Thyroid gland (tissue), 4 donors: ENCODE measurements at regions not wholly inside any gene's neighbourhood (a gene's known extent, or its start where the extent isn't known, plus 50 kb on each side); places are given as distances from the start of the nearest gene placed in this dataset.

Source experiments
- DNase-seq, 2 donors: peaks; one replicate each; pipeline ENCODE4 v3.0.0-alpha.2; 2019
- H3K27ac ChIP-seq, 3 donors: fragments of 200-600 bp; sonication (generic); 1 replicate in 2 of 3; 2 replicates in 1 of 3; pipeline ENCODE4 v1.5.1; 2016 to 2019; ENCODE audit warnings: mild to moderate bottlenecking in 1 of 3, moderate library complexity in 1 of 3
- H3K27me3 ChIP-seq: fragments of 200-600 bp; sonication (generic); one replicate; pipeline ENCODE4 v1.5.1; 2019
- H3K36me3 ChIP-seq, 2 donors: fragments of 200-600 bp; sonication (generic); one replicate each; pipeline ENCODE4 v1.5.1; 2016 to 2019
- H3K4me1 ChIP-seq, 2 donors: fragments of 200-600 bp; sonication (generic); one replicate each; pipeline ENCODE4 v1.5.1; 2017 to 2019
- H3K4me3 ChIP-seq, 3 donors: fragments of 200-600 bp; sonication (generic); replicated peaks in 1 of 3; 1 replicate in 2 of 3; 2 replicates in 1 of 3; pipeline ENCODE4 v1.5.1; 2016; ENCODE audit warnings: mild to moderate bottlenecking in 1 of 3
- H3K9me3 ChIP-seq: fragments of 200-600 bp; sonication (generic); one replicate; pipeline ENCODE4 v1.5.1; 2017
- POLR2A ChIP-seq, 2 donors: fragments of 450-650 bp; IDR thresholded peaks; one replicate each; pipeline ENCODE4 v1.6.1; 2017; ENCODE audit warnings: antibody characterized with exemption in 2 of 2, mild to moderate bottlenecking in 2 of 2, moderate library complexity in 1 of 2
- WGBS, 2 donors: methylation state at CpG; one replicate each; pipeline ENCODE4 v1.1.5; 2017; 5-methylcytosine and 5-hydroxymethylcytosine counted together
- intact Hi-C: fragments of 100-400 bp; cut with DNase I; formaldehyde crosslinking; loops from one replicate; pipeline ENCODE4 v1.15.1; 2023
- TF ChIP-seq, protein P1 (sequence below), 6 experiments: fragments of 200-600 bp in 3 of 6; fragments of 450-650 bp in 3 of 6; sonication (generic) in 3 of 6; IDR thresholded peaks; one replicate each; pipeline ENCODE4 v1.5.1; 2016 to 2019; ENCODE audit warnings: antibody characterized with exemption in 6 of 6, mild to moderate bottlenecking in 2 of 6, inconsistent platforms in 1 of 6, moderate library complexity in 1 of 6

DNA sequence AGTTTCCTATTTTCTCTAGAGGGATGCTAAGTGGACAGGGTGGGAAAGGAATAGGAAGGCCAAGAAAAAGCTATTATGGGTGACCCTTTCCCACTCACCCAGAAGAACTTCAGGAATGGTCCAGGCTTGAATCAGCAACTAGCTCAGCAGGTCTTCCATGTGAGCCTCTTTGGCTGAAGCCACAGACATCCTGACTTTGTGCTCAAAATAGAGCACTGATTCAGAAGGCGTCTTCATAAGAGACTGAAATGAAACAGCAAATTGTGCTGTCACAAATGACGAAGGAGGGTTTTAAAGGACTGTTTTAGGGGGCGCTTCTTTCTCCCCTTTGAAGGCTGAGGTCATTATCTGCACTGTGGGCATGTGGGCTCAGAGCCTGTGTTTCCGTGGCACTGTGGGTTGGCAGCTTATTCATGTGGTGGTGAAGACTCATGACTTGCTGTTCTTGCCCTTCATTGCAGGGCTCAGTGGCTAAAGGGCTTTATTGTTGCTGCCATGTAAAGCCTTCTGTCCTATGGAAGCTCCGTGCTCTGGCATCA is 65.8 kb upstream of the NFIL3 start:
- Histone ChIP-seq H3K4me1 (peaks cover 0 to 8% of the 10 kb centered on the region in 2 donors), H3K9me3 (no peaks in the 10 kb centered on the region), H3K36me3 (no peaks in the 10 kb centered on the region), H3K27me3 (no peaks in the 10 kb centered on the region), H3K27ac (no peak overlapping the region), H3K4me3 (no peak overlapping the region)
- DNase-seq = no peak
- TF ChIP-seq, protein P1, sequence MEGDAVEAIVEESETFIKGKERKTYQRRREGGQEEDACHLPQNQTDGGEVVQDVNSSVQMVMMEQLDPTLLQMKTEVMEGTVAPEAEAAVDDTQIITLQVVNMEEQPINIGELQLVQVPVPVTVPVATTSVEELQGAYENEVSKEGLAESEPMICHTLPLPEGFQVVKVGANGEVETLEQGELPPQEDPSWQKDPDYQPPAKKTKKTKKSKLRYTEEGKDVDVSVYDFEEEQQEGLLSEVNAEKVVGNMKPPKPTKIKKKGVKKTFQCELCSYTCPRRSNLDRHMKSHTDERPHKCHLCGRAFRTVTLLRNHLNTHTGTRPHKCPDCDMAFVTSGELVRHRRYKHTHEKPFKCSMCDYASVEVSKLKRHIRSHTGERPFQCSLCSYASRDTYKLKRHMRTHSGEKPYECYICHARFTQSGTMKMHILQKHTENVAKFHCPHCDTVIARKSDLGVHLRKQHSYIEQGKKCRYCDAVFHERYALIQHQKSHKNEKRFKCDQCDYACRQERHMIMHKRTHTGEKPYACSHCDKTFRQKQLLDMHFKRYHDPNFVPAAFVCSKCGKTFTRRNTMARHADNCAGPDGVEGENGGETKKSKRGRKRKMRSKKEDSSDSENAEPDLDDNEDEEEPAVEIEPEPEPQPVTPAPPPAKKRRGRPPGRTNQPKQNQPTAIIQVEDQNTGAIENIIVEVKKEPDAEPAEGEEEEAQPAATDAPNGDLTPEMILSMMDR (IDR thresholded peaks at IDR 0.05) = no peak
- no peak for TF ChIP-seq POLR2A (IDR thresholded peaks at IDR 0.05)
- intact Hi-C loops = no loop called here
- WGBS, 2 donors = 58 to 87% methylated on average over 5 of the region's 5 CpGs

DNA sequence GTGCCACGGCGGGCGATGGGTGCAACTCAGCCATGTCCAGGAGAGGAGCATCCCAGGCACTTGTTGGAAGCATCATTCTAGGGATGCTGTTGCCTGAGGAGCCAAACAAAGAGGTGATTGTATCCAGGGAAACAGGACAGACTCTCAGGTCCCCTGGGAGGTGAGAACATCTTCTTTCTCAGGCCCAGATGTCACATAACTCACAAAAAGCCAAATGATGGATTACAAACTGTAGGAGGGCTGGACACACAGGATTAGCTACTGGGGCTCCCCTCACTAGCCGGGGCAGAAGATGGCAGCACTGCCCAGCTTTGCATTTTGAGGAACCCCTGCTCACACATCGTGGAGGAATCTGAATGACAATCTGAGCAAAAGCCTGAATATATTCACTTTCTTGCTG is 64.7 kb upstream of the NFIL3 start:
- Histone ChIP-seq H3K4me3 (no peak overlapping the region), H3K27ac (no peak overlapping the region), H3K27me3 (no peaks in the 10 kb centered on the region), H3K9me3 (no peaks in the 10 kb centered on the region), H3K4me1 (peaks cover 0 to 8% of the 10 kb centered on the region in 2 donors), H3K36me3 (no peaks in the 10 kb centered on the region)
- 88 to 98% methylated on average over 5 of the region's 5 CpGs for WGBS, 2 donors
- DNase-seq = no peak
- TF ChIP-seq, protein P1 (IDR thresholded peaks at IDR 0.05) = no peak
- no peak for TF ChIP-seq POLR2A (IDR thresholded peaks at IDR 0.05)
- intact Hi-C loops = no loop called here

DNA sequence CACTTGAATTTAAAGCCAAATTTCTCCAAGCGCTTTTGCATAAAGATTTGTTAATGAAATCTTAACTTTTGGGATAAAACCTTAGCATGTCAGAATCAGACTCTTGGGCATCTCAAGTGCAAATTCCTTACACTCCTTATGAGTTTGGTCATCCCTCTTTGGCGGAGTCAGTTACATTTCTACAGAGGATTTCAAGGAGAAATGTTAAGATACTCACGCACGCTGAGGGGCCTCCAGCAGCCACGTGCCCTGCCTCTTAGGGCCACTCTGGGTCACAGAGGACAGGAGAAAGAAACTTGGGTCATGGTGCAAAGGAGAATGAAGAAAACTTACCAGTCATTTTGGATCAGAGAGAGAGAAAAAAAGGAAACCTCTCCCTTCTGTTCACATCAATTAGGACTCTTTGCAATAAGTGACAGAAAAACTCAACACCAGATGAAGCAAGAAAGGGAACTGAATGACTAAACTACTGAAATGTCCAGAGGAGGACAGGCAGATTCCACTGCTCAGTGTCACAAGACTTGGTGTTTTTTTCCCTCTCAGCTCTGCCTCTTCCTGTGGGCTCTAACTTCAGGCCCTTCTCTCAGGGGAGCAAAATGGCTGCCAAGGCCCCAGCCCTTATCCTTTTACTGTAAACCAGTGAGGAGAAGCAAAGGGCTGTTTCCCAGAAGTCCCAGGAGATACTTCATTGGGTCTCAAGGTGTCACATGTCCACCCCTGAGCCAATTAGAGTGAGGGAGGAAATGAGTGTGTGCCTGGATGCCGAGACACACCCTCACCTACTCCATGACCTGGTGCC is 63.3 kb upstream of the NFIL3 start:
- peak; percentile 34 to 52 for DNase-seq
- Histone ChIP-seq H3K9me3 (no peaks in the 10 kb centered on the region), H3K27ac (no peak overlapping the region), H3K27me3 (no peaks in the 10 kb centered on the region), H3K36me3 (no peaks in the 10 kb centered on the region), H3K4me3 (no peak overlapping the region), H3K4me1 (peaks cover 0 to 13% of the 10 kb centered on the region in 2 donors)
- intact Hi-C loops = no loop called here
- 38 to 53% methylated on average over 6 of the region's 6 CpGs for WGBS, 2 donors
- TF ChIP-seq, protein P1 (IDR thresholded peaks at IDR 0.05) = no peak
- TF ChIP-seq POLR2A (IDR thresholded peaks at IDR 0.05) = no peak

DNA sequence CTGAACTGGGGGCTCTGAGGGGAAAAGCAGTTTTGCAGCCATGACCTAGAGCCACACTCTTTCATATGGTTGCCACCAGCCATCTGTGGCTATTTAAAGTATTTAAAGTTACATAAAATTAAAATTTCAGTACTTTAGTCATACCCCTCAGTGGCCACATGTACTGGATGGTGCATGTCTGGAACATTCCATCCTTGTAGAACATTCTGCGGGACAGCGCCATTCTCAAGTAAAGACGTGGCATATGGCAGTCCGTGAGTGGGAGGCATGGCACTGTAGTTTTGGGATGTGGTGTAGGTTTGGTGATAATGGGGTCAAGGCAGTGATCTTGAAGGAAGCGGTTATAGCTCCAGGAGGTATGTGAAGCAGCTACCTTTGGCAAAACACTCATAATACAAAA is 61.4 kb upstream of the NFIL3 start:
- DNase-seq = no peak
- TF ChIP-seq, protein P1 (IDR thresholded peaks at IDR 0.05) = no peak
- TF ChIP-seq POLR2A (IDR thresholded peaks at IDR 0.05) = no peak
- no peak overlapping the region for H3K27ac ChIP-seq
- H3K4me1 ChIP-seq = peaks cover 0 to 13% of the 10 kb centered on the region in 2 donors
- no peaks in the 10 kb centered on the region for H3K27me3 ChIP-seq
- WGBS, 2 donors = 97% methylated on average over 5 of the region's 5 CpGs
- intact Hi-C loops = no loop called here
- no peak overlapping the region for H3K4me3 ChIP-seq
- no peaks in the 10 kb centered on the region for H3K9me3 ChIP-seq
- no peaks in the 10 kb centered on the region for H3K36me3 ChIP-seq

DNA sequence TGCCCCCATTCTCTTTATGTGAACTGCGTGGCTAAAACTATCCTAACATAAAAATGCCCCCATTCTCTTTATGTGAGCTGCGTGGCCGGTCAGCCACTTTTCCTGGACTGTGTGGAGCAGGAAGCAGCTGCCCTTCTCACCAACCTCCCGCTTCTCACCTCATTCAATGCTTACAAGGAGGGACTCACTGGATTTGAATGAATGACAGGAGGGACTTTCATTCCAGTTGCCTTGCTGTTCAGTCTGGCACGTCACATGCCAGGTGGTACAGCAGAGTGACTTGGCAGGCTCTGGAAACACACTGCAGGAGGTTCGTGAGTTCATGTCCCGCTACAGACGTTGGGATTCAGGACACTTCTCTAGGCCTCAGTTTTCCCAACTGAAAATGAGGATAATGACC is 60.2 kb upstream of the NFIL3 start:
- no peaks in the 10 kb centered on the region for H3K9me3 ChIP-seq
- no peak for DNase-seq
- no peaks in the 10 kb centered on the region for H3K36me3 ChIP-seq
- H3K4me1 ChIP-seq = peaks cover 0 to 13% of the 10 kb centered on the region in 2 donors
- intact Hi-C loops = no loop called here
- TF ChIP-seq, protein P1 (IDR thresholded peaks at IDR 0.05) = no peak
- TF ChIP-seq POLR2A (IDR thresholded peaks at IDR 0.05) = no peak
- peak overlapping the region in 1 of 3 donors; percentile 24 for H3K27ac ChIP-seq
- WGBS, 2 donors = 78 to 85% methylated on average over 8 of the region's 8 CpGs
- no peak overlapping the region for H3K4me3 ChIP-seq
- no peaks in the 10 kb centered on the region for H3K27me3 ChIP-seq
